LNCaP clone FGC (cell line): ENCODE measurements at regions not wholly inside any gene's neighbourhood (a gene's known extent, or its start where the extent isn't known, plus 50 kb on each side); places are given as distances from the start of the nearest gene placed in this dataset.

ENCODE experiments used
- DNase-seq: peaks from one replicate; pipeline ENCODE4 v3.0.0-alpha.2; 2011; ENCODE audit warnings: low read depth
- H3K4me3 ChIP-seq: 2 replicates; pipeline ENCODE4 v1.5.1; 2011; ENCODE audit warnings: mild to moderate bottlenecking, low read depth, low read length, control low read depth
- CTCF ChIP-seq: IDR thresholded peaks from 2 replicates; pipeline ENCODE4 v1.5.1; 2012; ENCODE audit warnings: mild to moderate bottlenecking; ENCODE audit not compliant: control insufficient read depth, insufficient read depth; ENCODE audit errors: extremely low read depth

- TF ChIP-seq CTCF, result no peak
- DNase-seq, result no peak
- H3K4me3 ChIP-seq, result peak overlapping the region; percentile 69
These were observed 63.8 kb downstream of the KCNRG start for GRCh38 chr13:50078895-50079654.

- DNase-seq, result no peak
- no peak for TF ChIP-seq CTCF
- peak overlapping the region; percentile 69 for H3K4me3 ChIP-seq
These were observed 64.5 kb downstream of the KCNRG start for GRCh38 chr13:50079655-50080202.

- H3K4me3 ChIP-seq, result peak overlapping the region; percentile 69
- DNase-seq, result no peak
- no peak for TF ChIP-seq CTCF
These were observed 65.1 kb downstream of the KCNRG start for GRCh38 chr13:50080203-50080910.

GRCh38 chr13:50080911-50081678 is 65.9 kb downstream of the KCNRG start:
- peak overlapping the region; percentile 69 for H3K4me3 ChIP-seq
- DNase-seq, result no peak
- no peak for TF ChIP-seq CTCF

- peak; percentile 19; the same call in 1 of the 2 replicates for TF ChIP-seq CTCF
- DNase-seq, result peak; percentile 93
- H3K4me3 ChIP-seq, result peak overlapping the region; percentile 69
These were observed 66.6 kb downstream of the KCNRG start for GRCh38 chr13:50081679-50082425.
